ENCODE measurements at regions not wholly inside any gene's neighbourhood (a gene's known extent, or its start where the extent isn't known, plus 50 kb on each side); places are given as distances from the start of the nearest gene placed in this dataset.

- TF ChIP-seq, protein P1, sequence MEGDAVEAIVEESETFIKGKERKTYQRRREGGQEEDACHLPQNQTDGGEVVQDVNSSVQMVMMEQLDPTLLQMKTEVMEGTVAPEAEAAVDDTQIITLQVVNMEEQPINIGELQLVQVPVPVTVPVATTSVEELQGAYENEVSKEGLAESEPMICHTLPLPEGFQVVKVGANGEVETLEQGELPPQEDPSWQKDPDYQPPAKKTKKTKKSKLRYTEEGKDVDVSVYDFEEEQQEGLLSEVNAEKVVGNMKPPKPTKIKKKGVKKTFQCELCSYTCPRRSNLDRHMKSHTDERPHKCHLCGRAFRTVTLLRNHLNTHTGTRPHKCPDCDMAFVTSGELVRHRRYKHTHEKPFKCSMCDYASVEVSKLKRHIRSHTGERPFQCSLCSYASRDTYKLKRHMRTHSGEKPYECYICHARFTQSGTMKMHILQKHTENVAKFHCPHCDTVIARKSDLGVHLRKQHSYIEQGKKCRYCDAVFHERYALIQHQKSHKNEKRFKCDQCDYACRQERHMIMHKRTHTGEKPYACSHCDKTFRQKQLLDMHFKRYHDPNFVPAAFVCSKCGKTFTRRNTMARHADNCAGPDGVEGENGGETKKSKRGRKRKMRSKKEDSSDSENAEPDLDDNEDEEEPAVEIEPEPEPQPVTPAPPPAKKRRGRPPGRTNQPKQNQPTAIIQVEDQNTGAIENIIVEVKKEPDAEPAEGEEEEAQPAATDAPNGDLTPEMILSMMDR (IDR thresholded peaks at IDR 0.05) = no peak
- no peak for TF ChIP-seq POLR2AphosphoS5 (IDR thresholded peaks at IDR 0.05)
- no peak for TF ChIP-seq POLR2A (IDR thresholded peaks at IDR 0.05)
Measured at GRCh38 chr7:81004098-81004497, 85.2 kb upstream of the SEMA3C start.

All from suprapubic skin (tissue), 4 donors.